ENCODE measurements at regions not wholly inside any gene's neighbourhood (a gene's known extent, or its start where the extent isn't known, plus 50 kb on each side); places are given as distances from the start of the nearest gene placed in this dataset.

GRCh38 chr1:71232786-71233185 is 152.0 kb upstream of the ZRANB2 start:
- TF ChIP-seq EZH2 (IDR thresholded peaks at IDR 0.05; ENCODE audit: low read length, unreplicated experiment) (no peak), EZH2phosphoT487 (IDR thresholded peaks at IDR 0.05; ENCODE audit: borderline replicate concordance, low read length) (no peak)
- TF ChIP-seq, protein P1, sequence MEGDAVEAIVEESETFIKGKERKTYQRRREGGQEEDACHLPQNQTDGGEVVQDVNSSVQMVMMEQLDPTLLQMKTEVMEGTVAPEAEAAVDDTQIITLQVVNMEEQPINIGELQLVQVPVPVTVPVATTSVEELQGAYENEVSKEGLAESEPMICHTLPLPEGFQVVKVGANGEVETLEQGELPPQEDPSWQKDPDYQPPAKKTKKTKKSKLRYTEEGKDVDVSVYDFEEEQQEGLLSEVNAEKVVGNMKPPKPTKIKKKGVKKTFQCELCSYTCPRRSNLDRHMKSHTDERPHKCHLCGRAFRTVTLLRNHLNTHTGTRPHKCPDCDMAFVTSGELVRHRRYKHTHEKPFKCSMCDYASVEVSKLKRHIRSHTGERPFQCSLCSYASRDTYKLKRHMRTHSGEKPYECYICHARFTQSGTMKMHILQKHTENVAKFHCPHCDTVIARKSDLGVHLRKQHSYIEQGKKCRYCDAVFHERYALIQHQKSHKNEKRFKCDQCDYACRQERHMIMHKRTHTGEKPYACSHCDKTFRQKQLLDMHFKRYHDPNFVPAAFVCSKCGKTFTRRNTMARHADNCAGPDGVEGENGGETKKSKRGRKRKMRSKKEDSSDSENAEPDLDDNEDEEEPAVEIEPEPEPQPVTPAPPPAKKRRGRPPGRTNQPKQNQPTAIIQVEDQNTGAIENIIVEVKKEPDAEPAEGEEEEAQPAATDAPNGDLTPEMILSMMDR (conservative IDR thresholded peaks at IDR 0.05; ENCODE audit: low read depth, low read length) = no peak

All from PC-3 (cell line).